Fibroblast of lung (primary cell): ENCODE measurements at regions not wholly inside any gene's neighbourhood (a gene's known extent, or its start where the extent isn't known, plus 50 kb on each side); places are given as distances from the start of the nearest gene placed in this dataset.
A peak's percentile ranks its signal among the peaks of the same experiment; 100 is the strongest.

Source experiments
- DNase-seq, 2 donors: peaks; one replicate each; pipeline versions ENCODE4 v3.0.0 to v3.0.0-alpha.2; 2010; ENCODE audit warnings: low read depth in 2 of 2
- H2AFZ ChIP-seq: 2 replicates; pipeline ENCODE4 v1.5.1; 2012; ENCODE audit warnings: low read length, control low read depth, inconsistent platforms
- H3K27ac ChIP-seq: 2 replicates; pipeline ENCODE4 v1.5.1; 2011; ENCODE audit warnings: low read length, control low read depth; ENCODE audit not compliant: insufficient read depth
- H3K27me3 ChIP-seq: 2 replicates; pipeline ENCODE4 v1.5.1; 2011; ENCODE audit warnings: mild to moderate bottlenecking, low read length; ENCODE audit not compliant: control insufficient read depth, insufficient read depth
- H3K36me3 ChIP-seq: 2 replicates; pipeline ENCODE4 v1.5.1; 2011; ENCODE audit warnings: low read length; ENCODE audit not compliant: control insufficient read depth, insufficient read depth
- H3K4me1 ChIP-seq: 2 replicates; pipeline ENCODE4 v1.5.1; 2011; ENCODE audit warnings: low read length; ENCODE audit not compliant: control insufficient read depth, insufficient read depth; ENCODE audit errors: extremely low read depth
- H3K4me2 ChIP-seq: 2 replicates; pipeline ENCODE4 v1.5.1; 2011; ENCODE audit warnings: low read length, control low read depth; ENCODE audit not compliant: insufficient read depth; ENCODE audit errors: extremely low read depth
- H3K4me3 ChIP-seq, 4 experiments: fragments of 200-600 bp in 1 of 4; sonication (generic) in 1 of 4; replicated peaks in 1 of 4; 2 replicates each; pipeline ENCODE4 v1.5.1; 2011 to 2016; ENCODE audit warnings: low read length in 4 of 4, low read depth in 3 of 4, mild to moderate bottlenecking in 3 of 4, control low read depth in 2 of 4, inconsistent platforms in 1 of 4, mixed read lengths in 1 of 4; ENCODE audit not compliant: insufficient read depth in 1 of 4; ENCODE audit errors: control extremely low read depth in 1 of 4
- H3K79me2 ChIP-seq: 2 replicates; pipeline ENCODE4 v1.5.1; 2012; ENCODE audit warnings: mild to moderate bottlenecking, low read length, inconsistent platforms; ENCODE audit not compliant: control insufficient read depth, insufficient read depth
- H3K9ac ChIP-seq: 2 replicates; pipeline ENCODE4 v1.5.1; 2011; ENCODE audit warnings: mild to moderate bottlenecking, low read length, control low read depth; ENCODE audit not compliant: insufficient read depth
- H3K9me3 ChIP-seq: 2 replicates; pipeline ENCODE4 v1.5.1; 2012; ENCODE audit warnings: low read depth, low read length; ENCODE audit not compliant: control insufficient read depth, insufficient read depth
- H4K20me1 ChIP-seq: 2 replicates; pipeline ENCODE4 v1.5.1; 2011; ENCODE audit warnings: low read length; ENCODE audit not compliant: control insufficient read depth, insufficient read depth; ENCODE audit errors: extremely low read depth
- CTCF ChIP-seq, 2 donors: IDR thresholded peaks in 1 of 2; conservative IDR thresholded peaks in 1 of 2; 1 replicate in 1 of 2; 2 replicates in 1 of 2; pipeline ENCODE4 v1.5.1; 2011 to 2012; ENCODE audit warnings: low read length in 2 of 2, control low read depth in 1 of 2, inconsistent platforms in 1 of 2, low read depth in 1 of 2, mild to moderate bottlenecking in 1 of 2
- EZH2 ChIP-seq: IDR thresholded peaks from 2 replicates; pipeline ENCODE4 v1.5.1; 2012; ENCODE audit warnings: low read length, control low read depth, mild to moderate bottlenecking; ENCODE audit errors: missing control alignments

GRCh38 chr12:13504074-13504473, 307.5 kb downstream of the EMP1 start:
- H4K20me1 ChIP-seq = no peaks in the 10 kb centered on the region
- no peaks in the 10 kb centered on the region for H3K4me1 ChIP-seq
- no peak for TF ChIP-seq EZH2
- TF ChIP-seq CTCF (conservative IDR thresholded peaks at IDR 0.05 in 1 of 2, IDR thresholded peaks at IDR 0.05 in 1 of 2; ENCODE audit: low read depth in 1 of 2, low read length in 2 of 2) = no peak
- H3K79me2 ChIP-seq = no peaks in the 10 kb centered on the region
- H2AFZ ChIP-seq = no peak overlapping the region
- H3K36me3 ChIP-seq = no peaks in the 10 kb centered on the region
- peak in 1 of 2 donors; percentile 40 for DNase-seq
- H3K9me3 ChIP-seq = no peaks in the 10 kb centered on the region
- H3K4me2 ChIP-seq = no peak overlapping the region
- H3K9ac ChIP-seq = no peak overlapping the region
- H3K27ac ChIP-seq = no peak overlapping the region
- no peak overlapping the region for H3K4me3 ChIP-seq
- no peaks in the 10 kb centered on the region for H3K27me3 ChIP-seq

- Histone ChIP-seq H3K4me1 (no peaks in the 10 kb centered on the region), H3K4me2 (no peak overlapping the region), H3K79me2 (no peaks in the 10 kb centered on the region), H3K27ac (no peak overlapping the region), H3K36me3 (no peaks in the 10 kb centered on the region), H3K9ac (no peak overlapping the region), H4K20me1 (no peaks in the 10 kb centered on the region), H3K27me3 (no peaks in the 10 kb centered on the region), H2AFZ (no peak overlapping the region), H3K9me3 (no peaks in the 10 kb centered on the region), H3K4me3 (no peak overlapping the region)
- DNase-seq = peak in 1 of 2 donors; percentile 12
- TF ChIP-seq EZH2 (no peak), CTCF (conservative IDR thresholded peaks at IDR 0.05 in 1 of 2, IDR thresholded peaks at IDR 0.05 in 1 of 2; ENCODE audit: low read depth in 1 of 2, low read length in 2 of 2) (no peak)
Measured at GRCh38 chr12:13503094-13503835, 306.7 kb downstream of the EMP1 start.

GRCh38 chr12:13499008-13499407, 302.5 kb downstream of the EMP1 start:
- no peak for DNase-seq
- Histone ChIP-seq H3K4me3 (no peak overlapping the region), H3K9me3 (no peaks in the 10 kb centered on the region), H2AFZ (no peak overlapping the region), H3K4me2 (no peak overlapping the region), H3K27ac (no peak overlapping the region), H3K27me3 (no peaks in the 10 kb centered on the region), H3K36me3 (no peaks in the 10 kb centered on the region), H3K4me1 (no peaks in the 10 kb centered on the region), H3K9ac (no peak overlapping the region), H4K20me1 (no peaks in the 10 kb centered on the region), H3K79me2 (no peaks in the 10 kb centered on the region)
- no peak for TF ChIP-seq EZH2
- no peak for TF ChIP-seq CTCF (conservative IDR thresholded peaks at IDR 0.05 in 1 of 2, IDR thresholded peaks at IDR 0.05 in 1 of 2; ENCODE audit: low read depth in 1 of 2, low read length in 2 of 2)
